ENCODE measurements at regions not wholly inside any gene's neighbourhood (a gene's known extent, or its start where the extent isn't known, plus 50 kb on each side); places are given as distances from the start of the nearest gene placed in this dataset.
A peak's percentile ranks its signal among the peaks of the same experiment; 100 is the strongest.
"Not testable (repeated sequence)": the region's sequence is repeated elsewhere in the genome, so short reads cannot be mapped to it uniquely, and the experiment has no call there.

DNA sequence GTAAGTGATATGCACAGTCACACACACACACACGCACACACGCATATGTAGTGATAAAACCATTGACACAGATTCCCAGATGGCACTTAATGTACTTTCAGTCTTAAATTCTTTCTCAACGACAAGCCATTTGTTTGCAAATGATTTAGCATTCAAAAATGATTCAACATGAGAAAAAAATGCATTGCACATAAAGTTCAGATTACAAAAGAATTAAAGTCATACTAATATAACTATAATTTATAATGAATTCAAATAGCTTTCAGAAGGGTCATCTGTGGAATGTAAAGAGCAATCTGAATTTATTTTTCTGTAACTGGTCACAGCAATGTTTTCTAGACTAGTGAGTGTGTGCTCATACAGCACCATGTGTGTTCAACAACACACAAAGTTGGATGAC is 521.6 kb upstream of the ZNF337 start:
- TF ChIP-seq, protein P1, sequence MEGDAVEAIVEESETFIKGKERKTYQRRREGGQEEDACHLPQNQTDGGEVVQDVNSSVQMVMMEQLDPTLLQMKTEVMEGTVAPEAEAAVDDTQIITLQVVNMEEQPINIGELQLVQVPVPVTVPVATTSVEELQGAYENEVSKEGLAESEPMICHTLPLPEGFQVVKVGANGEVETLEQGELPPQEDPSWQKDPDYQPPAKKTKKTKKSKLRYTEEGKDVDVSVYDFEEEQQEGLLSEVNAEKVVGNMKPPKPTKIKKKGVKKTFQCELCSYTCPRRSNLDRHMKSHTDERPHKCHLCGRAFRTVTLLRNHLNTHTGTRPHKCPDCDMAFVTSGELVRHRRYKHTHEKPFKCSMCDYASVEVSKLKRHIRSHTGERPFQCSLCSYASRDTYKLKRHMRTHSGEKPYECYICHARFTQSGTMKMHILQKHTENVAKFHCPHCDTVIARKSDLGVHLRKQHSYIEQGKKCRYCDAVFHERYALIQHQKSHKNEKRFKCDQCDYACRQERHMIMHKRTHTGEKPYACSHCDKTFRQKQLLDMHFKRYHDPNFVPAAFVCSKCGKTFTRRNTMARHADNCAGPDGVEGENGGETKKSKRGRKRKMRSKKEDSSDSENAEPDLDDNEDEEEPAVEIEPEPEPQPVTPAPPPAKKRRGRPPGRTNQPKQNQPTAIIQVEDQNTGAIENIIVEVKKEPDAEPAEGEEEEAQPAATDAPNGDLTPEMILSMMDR (IDR thresholded peaks at IDR 0.05; ENCODE audit: insufficient read depth, low read depth, low read length, missing control alignments), result no peak
- DNase-seq (ENCODE audit: low read depth), result no peak
- no peak overlapping the region for H3K4me3 ChIP-seq (ENCODE audit: low read depth, low read length)

DNA sequence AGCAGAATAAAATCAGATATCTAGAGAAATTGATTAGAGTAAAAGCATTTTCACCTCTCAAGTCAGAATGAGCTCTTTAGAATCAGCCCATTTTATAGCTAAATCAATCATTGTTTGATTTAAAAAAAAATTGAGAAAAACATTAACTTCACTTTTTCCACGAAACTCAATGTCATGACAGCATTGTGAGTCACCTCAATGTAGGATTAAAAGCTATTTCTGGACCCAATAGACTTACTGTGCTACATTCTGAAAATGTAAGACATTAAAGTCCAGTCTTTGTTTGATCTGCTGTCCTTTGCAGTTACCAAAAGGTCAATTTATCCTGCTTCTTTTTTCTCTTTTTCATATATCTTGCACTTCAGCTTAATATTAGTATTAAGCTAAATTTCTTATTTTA is 519.4 kb upstream of the ZNF337 start:
- TF ChIP-seq, protein P1 (IDR thresholded peaks at IDR 0.05; ENCODE audit: insufficient read depth, low read depth, low read length, missing control alignments), result no peak
- no peak overlapping the region for H3K4me3 ChIP-seq (ENCODE audit: low read depth, low read length)
- DNase-seq (ENCODE audit: low read depth), result no peak

DNA sequence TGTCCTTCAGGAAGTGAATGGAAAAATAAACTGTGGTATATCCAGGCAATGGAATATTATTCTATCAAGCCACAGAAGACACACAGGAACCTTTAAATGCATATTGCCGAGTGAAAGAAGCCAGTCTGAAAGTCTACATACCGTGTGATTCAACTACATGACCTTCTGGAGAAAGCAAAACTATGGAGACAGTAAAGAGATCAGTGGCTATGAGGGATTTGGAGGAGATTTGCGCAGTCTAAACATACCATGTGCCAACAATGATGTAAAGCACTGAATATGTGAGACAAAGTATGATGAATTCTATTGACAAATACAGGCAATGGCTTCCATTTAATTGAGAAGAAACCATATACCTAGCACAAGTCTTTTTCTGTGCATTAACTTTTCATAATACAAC is 518.3 kb upstream of the ZNF337 start:
- H3K4me3 ChIP-seq (ENCODE audit: low read depth, low read length), result no peak overlapping the region
- TF ChIP-seq, protein P1 (IDR thresholded peaks at IDR 0.05; ENCODE audit: insufficient read depth, low read depth, low read length, missing control alignments), result no peak
- no peak for DNase-seq (ENCODE audit: low read depth)

DNA sequence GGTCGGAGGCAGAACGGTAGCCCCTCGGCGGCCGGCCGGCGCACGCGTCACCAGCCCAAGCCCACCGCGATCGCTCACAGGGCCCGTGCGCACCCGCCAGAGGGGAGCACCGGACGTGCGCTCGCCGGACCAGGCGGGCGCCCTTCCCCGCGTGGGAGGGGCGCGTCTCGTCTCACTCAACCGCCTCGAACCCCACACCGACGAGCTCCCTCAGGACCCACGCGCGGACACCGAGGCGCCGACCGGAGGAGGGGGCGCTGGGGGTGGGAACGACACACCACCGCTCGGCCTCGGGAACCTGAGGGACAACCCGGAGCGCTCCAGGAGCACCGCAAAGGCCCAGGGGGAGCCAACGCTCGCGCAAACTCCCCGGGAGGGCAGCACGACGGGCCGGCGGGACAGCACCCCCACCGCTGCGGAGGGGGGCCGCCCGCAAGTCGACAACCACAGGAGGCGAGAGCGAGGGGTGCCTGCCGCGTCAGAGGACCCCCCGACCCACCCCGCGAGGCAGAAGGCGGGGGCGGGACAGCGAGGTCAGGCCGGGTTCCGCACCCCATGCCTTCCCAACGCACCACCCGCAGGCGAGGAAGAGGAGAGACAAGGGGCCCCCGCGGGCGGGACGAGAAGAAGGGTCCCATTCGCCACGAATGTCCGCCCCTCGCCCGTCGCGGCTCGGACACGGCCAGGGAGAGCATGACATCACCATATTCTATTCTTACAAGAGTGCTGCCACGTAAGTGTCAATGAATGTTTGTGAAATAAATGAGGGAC is 512.7 kb upstream of the ZNF337 start:
- H3K4me3 ChIP-seq (ENCODE audit: low read depth, low read length), result no peak overlapping the region
- TF ChIP-seq, protein P1 (IDR thresholded peaks at IDR 0.05; ENCODE audit: insufficient read depth, low read depth, low read length, missing control alignments), result no peak
- DNase-seq (ENCODE audit: low read depth), result peak; percentile 42

DNA sequence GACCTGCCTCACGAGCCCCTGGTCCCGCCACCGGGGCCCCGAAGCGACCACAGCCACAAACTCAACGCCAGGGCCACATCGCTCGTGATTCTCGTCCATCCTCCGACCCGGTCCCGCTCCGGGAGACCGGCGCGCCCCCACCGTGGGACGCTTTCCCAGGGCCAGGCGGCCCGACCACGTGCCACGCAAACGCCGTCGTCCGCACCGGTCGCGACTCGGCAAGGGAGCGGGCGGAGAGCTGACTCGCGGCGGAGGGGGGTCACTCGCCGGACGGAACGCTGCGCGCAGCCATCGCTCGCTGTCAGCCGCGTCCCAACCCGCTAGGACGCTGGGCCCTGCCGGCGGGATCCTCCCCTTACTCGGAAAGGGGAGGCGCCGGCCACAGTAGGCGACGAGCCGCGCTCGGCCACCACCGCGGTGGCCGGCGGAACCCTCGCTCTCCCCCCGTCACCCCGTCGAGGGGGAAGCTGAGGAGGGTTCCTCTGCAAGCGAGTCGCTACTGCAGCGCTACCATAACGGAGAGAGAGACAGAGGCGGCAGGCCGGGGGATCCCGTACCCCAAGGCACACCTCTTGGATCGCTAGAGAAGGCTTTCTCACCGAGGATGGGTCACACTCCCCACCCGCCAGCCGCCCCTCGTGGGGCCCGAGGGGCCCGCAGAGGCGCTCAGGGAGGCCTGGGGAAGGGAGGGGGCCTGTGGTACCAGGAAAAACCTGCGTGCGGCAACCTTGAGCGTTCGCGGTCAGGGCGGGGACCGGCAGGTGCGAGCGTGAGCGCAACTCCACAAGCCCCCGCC is 511.8 kb upstream of the ZNF337 start:
- no peak overlapping the region for H3K4me3 ChIP-seq (ENCODE audit: low read depth, low read length)
- DNase-seq (ENCODE audit: low read depth), result peak; percentile 1
- TF ChIP-seq, protein P1 (IDR thresholded peaks at IDR 0.05; ENCODE audit: insufficient read depth, low read depth, low read length, missing control alignments), result no peak

DNA sequence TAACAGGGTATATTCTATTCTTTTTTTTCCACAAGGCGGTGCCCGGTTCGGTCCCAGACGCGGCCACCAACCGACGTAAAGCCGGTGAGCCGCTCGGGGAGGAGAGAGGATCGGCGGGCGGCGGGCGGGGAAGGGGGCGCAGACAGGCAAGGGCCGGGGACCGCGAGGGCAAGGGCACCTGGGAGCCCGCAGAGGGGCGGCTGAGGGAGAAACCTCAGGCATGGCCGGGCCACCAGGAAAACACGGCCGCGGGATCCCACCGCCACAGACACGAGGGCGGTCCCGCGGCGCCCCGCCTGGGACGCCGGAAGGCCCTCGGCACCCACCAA is 511.3 kb upstream of the ZNF337 start:
- DNase-seq (ENCODE audit: low read depth); H3K4me3 ChIP-seq (ENCODE audit: low read depth, low read length): not testable (repeated sequence)

DNA sequence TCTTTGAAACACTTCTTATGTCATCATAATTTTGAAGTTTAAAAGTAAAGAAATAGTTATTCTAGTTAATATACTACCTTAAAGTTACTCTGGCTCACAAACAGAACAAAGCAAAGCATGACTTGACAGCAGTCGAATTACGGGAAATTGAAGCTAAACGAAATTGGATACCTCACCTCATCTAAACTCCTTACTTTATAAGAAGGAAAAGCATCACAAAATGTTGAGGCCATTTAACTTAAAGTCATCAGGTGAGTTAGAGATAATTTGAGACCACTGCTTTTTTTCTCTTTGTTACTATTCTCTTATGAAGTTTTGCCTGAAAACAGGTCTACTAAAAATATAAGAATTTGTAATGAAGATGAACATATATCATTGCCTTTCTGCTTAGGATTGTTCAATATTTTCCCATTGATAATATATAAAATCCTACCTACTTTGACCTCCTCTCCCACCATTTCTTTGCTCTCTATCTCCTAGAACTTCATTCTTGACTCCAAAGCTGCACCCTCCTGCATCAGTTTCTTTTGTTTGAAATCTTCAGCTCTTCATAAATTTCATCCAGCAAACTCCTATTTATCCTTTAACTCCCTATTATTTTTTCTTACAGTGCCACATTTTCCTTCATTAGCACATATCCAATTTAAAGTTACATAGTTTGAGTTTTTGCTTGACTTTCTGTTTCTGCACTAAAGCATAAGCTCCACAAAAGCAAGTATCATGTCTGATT is 510.7 kb upstream of the ZNF337 start:
- no peak overlapping the region for H3K4me3 ChIP-seq (ENCODE audit: low read depth, low read length)
- TF ChIP-seq, protein P1 (IDR thresholded peaks at IDR 0.05; ENCODE audit: insufficient read depth, low read depth, low read length, missing control alignments), result no peak
- no peak for DNase-seq (ENCODE audit: low read depth)
